Thymus (tissue), 11 donors: ENCODE measurements at regions not wholly inside any gene's neighbourhood (a gene's known extent, or its start where the extent isn't known, plus 50 kb on each side); places are given as distances from the start of the nearest gene placed in this dataset.
"Not testable (repeated sequence)": the region's sequence is repeated elsewhere in the genome, so short reads cannot be mapped to it uniquely, and the experiment has no call there.

Experiments used
- DNase-seq, 9 donors: peaks; one replicate each; pipeline ENCODE4 v3.0.0-alpha.2; 2013; ENCODE audit warnings: low spot score in 9 of 9, low read depth in 6 of 9, missing footprints in 1 of 9
- H3K27ac ChIP-seq, 2 donors: one replicate each; pipeline ENCODE4 v1.5.1; 2013; ENCODE audit warnings: control low read depth in 1 of 2, low read depth in 1 of 2, low read length in 1 of 2, mild to moderate bottlenecking in 1 of 2, moderate library complexity in 1 of 2
- H3K27me3 ChIP-seq, 2 donors: one replicate each; pipeline ENCODE4 v1.5.1; 2013; ENCODE audit warnings: low read length in 1 of 2; ENCODE audit not compliant: control insufficient read depth in 2 of 2, insufficient read depth in 1 of 2
- H3K36me3 ChIP-seq, 2 donors: one replicate each; pipeline ENCODE4 v1.5.1; 2013; ENCODE audit warnings: low read length in 1 of 2, mild to moderate bottlenecking in 1 of 2, moderate library complexity in 1 of 2; ENCODE audit not compliant: control insufficient read depth in 2 of 2, insufficient read depth in 2 of 2
- H3K4me1 ChIP-seq, 2 donors: one replicate each; pipeline ENCODE4 v1.5.1; 2013; ENCODE audit warnings: low read length in 2 of 2; ENCODE audit not compliant: control insufficient read depth in 2 of 2, insufficient read depth in 2 of 2
- H3K4me3 ChIP-seq, 2 donors: one replicate each; pipeline ENCODE4 v1.5.1; 2013; ENCODE audit warnings: low read length in 2 of 2, control low read depth in 1 of 2, mild to moderate bottlenecking in 1 of 2
- H3K9me3 ChIP-seq, 2 donors: one replicate each; pipeline ENCODE4 v1.5.1; 2013; ENCODE audit warnings: low read length in 1 of 2, mild to moderate bottlenecking in 1 of 2; ENCODE audit not compliant: control insufficient read depth in 2 of 2, insufficient read depth in 1 of 2
- WGBS: extraction: QIAGEN DNeasy Blood & Tissue Kit; methylation state at CpG from one replicate; pipeline ENCODE4 v1.1.7; 2013; 5-methylcytosine and 5-hydroxymethylcytosine counted together
- donor health status: healthy.

DNA sequence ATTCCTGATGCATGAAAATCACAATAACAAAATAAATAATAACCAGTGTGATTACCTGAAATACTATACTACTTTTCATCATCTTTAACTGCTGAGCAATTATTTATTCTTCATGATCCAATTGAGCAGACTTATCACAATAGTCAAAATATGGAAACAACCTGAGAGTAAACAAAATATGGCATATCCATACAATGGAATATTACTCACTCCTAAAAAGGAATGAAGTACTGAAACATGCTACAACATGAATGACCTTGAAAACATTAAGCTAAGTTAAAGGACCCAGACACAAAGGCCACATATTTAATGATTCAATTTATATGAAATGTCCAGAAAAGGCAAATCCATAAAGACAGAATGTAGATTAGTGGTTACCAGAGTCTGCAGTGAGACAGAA is 146.8 kb downstream of the MID1IP1 start:
- H3K36me3 ChIP-seq, result no peaks in the 10 kb centered on the region
- no peak overlapping the region for H3K27ac ChIP-seq
- H3K4me3 ChIP-seq, result no peak overlapping the region
- H3K27me3 ChIP-seq, result no peaks in the 10 kb centered on the region
- H3K9me3 ChIP-seq, result no peaks in the 10 kb centered on the region
- DNase-seq, result no peak
- no peaks in the 10 kb centered on the region for H3K4me1 ChIP-seq

GRCh38 chrX:38954520-38954919 is 153.3 kb downstream of the MID1IP1 start:
- no peaks in the 10 kb centered on the region for H3K36me3 ChIP-seq
- H3K4me1 ChIP-seq, result no peaks in the 10 kb centered on the region
- H3K9me3 ChIP-seq, result no peaks in the 10 kb centered on the region
- no peaks in the 10 kb centered on the region for H3K27me3 ChIP-seq
- WGBS, result 98% methylated on average over 2 of the region's 2 CpGs
- DNase-seq, result no peak
- H3K27ac ChIP-seq, result no peak overlapping the region
- no peak overlapping the region for H3K4me3 ChIP-seq

GRCh38 chrX:38959736-38960135 is 158.5 kb downstream of the MID1IP1 start:
- peaks cover 0 to 8% of the 10 kb centered on the region in 2 donors for H3K9me3 ChIP-seq
- no peak overlapping the region for H3K27ac ChIP-seq
- DNase-seq, result no peak
- no peak overlapping the region for H3K4me3 ChIP-seq
- no peaks in the 10 kb centered on the region for H3K27me3 ChIP-seq
- H3K4me1 ChIP-seq, result no peaks in the 10 kb centered on the region
- 95% methylated on average over 1 of the region's 1 CpG for WGBS
- H3K36me3 ChIP-seq, result no peaks in the 10 kb centered on the region

GRCh38 chrX:38960137-38960536 is 158.9 kb downstream of the MID1IP1 start:
- Histone ChIP-seq H3K36me3 (no peaks in the 10 kb centered on the region), H3K27ac (no peak overlapping the region), H3K4me1 (no peaks in the 10 kb centered on the region), H3K4me3 (no peak overlapping the region), H3K27me3 (no peaks in the 10 kb centered on the region), H3K9me3 (peaks cover 0 to 8% of the 10 kb centered on the region in 2 donors)
- WGBS, result 97% methylated on average over 2 of the region's 2 CpGs
- DNase-seq, result no peak

DNA sequence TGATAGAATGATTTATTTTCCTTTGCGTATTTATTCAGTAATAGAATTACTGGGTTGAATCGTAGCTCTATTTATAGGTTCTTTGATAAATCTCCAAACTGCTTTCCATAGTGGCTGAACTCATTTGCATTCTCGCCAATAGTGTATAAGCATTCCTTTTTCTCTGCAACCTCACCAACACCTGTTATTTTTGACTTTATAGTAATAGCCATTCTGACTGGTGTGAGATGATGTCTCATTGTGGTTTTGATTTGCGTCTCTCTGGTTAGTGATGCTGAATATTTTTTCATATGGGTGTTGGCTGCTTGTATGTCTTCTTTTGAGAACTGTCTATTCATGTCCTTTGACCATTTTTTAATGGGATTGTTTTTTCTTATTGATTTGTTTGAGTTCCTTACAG is 160.7 kb downstream of the MID1IP1 start:
- 92% methylated on average over 4 of the region's 4 CpGs for WGBS
- Histone ChIP-seq H3K36me3 (no peaks in the 10 kb centered on the region), H3K27me3 (no peaks in the 10 kb centered on the region), H3K4me1 (no peaks in the 10 kb centered on the region), H3K4me3 (no peak overlapping the region), H3K9me3 (peaks cover 0 to 8% of the 10 kb centered on the region in 2 donors), H3K27ac (no peak overlapping the region)
- no peak for DNase-seq

- WGBS, result 97% methylated on average over 3 of the region's 3 CpGs
- H3K27me3 ChIP-seq, DNase-seq, H3K4me3 ChIP-seq, H3K36me3 ChIP-seq, H3K27ac ChIP-seq, H3K4me1 ChIP-seq, H3K9me3 ChIP-seq: not testable (repeated sequence)
Measured at GRCh38 chrX:38963244-38963643, 162.0 kb downstream of the MID1IP1 start.

DNA sequence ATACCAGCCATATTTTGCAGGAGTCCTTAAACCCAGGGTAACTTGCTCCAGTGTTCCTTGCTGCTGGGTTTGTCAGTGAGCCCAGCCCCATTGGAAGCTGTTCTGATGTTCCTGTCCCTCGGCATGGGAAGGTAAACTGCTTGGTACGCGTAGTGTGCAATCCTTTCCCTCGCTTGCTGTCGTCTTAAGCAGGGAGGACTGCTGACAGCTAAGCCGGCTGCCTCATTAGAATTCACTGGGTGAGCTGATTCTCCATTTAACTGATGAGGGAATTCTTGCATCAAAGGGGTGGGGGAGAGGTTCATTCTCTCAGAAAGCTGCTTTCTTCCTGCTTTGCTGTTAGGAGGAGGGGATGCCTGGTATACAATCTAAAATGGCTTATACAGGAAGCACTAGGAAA is 164.6 kb downstream of the MID1IP1 start:
- peaks cover 0 to 8% of the 10 kb centered on the region in 2 donors for H3K9me3 ChIP-seq
- H3K4me1 ChIP-seq, result no peaks in the 10 kb centered on the region
- H3K27ac ChIP-seq, result no peak overlapping the region
- H3K36me3 ChIP-seq, result no peaks in the 10 kb centered on the region
- H3K27me3 ChIP-seq, result no peaks in the 10 kb centered on the region
- no peak overlapping the region for H3K4me3 ChIP-seq
- WGBS, result 80% methylated on average over 6 of the region's 6 CpGs
- no peak for DNase-seq

- no peaks in the 10 kb centered on the region for H3K4me1 ChIP-seq
- DNase-seq, result no peak
- H3K36me3 ChIP-seq, result no peaks in the 10 kb centered on the region
- 91% methylated on average over 3 of the region's 3 CpGs for WGBS
- no peak overlapping the region for H3K27ac ChIP-seq
- H3K9me3 ChIP-seq, result peaks cover 0 to under 1% of the 10 kb centered on the region in 2 donors
- H3K4me3 ChIP-seq, result no peak overlapping the region
- H3K27me3 ChIP-seq, result no peaks in the 10 kb centered on the region
Measured at GRCh38 chrX:38968344-38969216, 167.3 kb downstream of the MID1IP1 start.

DNA sequence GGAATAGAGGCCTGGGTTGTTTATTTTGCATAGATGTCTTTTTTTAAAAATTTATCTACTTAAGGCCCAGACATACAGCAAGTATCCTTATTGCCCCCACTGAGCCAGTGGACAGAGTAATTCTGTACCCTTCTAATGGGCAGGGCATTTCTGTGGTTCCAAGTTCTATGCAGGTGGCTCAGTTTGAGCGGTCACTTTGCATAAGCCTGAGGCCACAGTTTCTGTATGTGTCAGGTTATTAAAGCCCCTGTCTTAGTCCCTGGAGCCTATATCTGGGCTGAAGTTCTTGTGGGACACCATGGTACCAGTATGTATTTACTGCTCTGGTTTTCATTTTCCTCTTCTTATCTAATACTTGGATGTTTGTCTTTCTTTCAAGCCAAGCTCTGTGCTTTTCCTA is 168.8 kb downstream of the MID1IP1 start:
- Histone ChIP-seq H3K4me3 (no peak overlapping the region), H3K4me1 (no peaks in the 10 kb centered on the region), H3K9me3 (no peaks in the 10 kb centered on the region), H3K27ac (no peak overlapping the region), H3K27me3 (no peaks in the 10 kb centered on the region), H3K36me3 (no peaks in the 10 kb centered on the region)
- 97% methylated on average over 1 of the region's 1 CpG for WGBS
- DNase-seq, result no peak
